OCI-LY3 (cell line): ENCODE measurements at regions not wholly inside any gene's neighbourhood (a gene's known extent, or its start where the extent isn't known, plus 50 kb on each side); places are given as distances from the start of the nearest gene placed in this dataset.

Experiments
- H2AFZ ChIP-seq: fragments of 200-600, 300-600 bp; shearing (Covaris generic); 2 replicates; pipeline ENCODE4 v1.6.0; 2014; ENCODE audit warnings: antibody characterized with exemption, low read depth, low read length
- H3K27ac ChIP-seq: fragments of 200-600, 300-600 bp; sonication (generic); 2 replicates; pipeline ENCODE4 v1.5.1; 2014; ENCODE audit warnings: mild to moderate bottlenecking, low read length, moderate library complexity, mixed read lengths
- H3K27me3 ChIP-seq: fragments of 200-600, 300-600 bp; sonication (generic); 2 replicates; pipeline ENCODE4 v1.6.1; 2014; ENCODE audit warnings: low read depth, low read length, mixed read lengths
- H3K36me3 ChIP-seq: fragments of 200-600, 300-600 bp; sonication (generic); replicated peaks from 2 replicates; pipeline ENCODE3; 2014; ENCODE audit warnings: low read depth, low read length, mixed read lengths
- H3K4me1 ChIP-seq: fragments of 300-600, 200-600 bp; sonication (generic); 2 replicates; pipeline ENCODE4 v1.6.1; 2014; ENCODE audit warnings: low read length, mixed read lengths
- H3K4me2 ChIP-seq: fragments of 200-600, 300-600 bp; sonication (generic); 2 replicates; pipeline ENCODE4 v1.6.1; 2014; ENCODE audit warnings: low read length, mixed read lengths
- H3K4me3 ChIP-seq: fragments of 300-600, 200-600 bp; sonication (generic); 2 replicates; pipeline ENCODE4 v1.5.1; 2014; ENCODE audit warnings: antibody characterized with exemption, mild to moderate bottlenecking, low read length, moderate library complexity
- H3K79me2 ChIP-seq: fragments of 300-600, 200-600 bp; shearing (Covaris generic); 2 replicates; pipeline ENCODE4 v1.6.1; 2014; ENCODE audit warnings: mild to moderate bottlenecking, low read length, mixed read lengths
- H3K9ac ChIP-seq: fragments of 300-600, 200-600 bp; shearing (Covaris generic); 2 replicates; pipeline ENCODE4 v1.6.0; 2014; ENCODE audit warnings: mild to moderate bottlenecking, low read length, moderate library complexity
- H3K9me3 ChIP-seq: fragments of 200-600, 300-600 bp; shearing (Covaris generic); 2 replicates; pipeline ENCODE4 v1.6.1; 2014; ENCODE audit warnings: low read length, mixed read lengths; ENCODE audit not compliant: insufficient read depth
- H4K20me1 ChIP-seq: fragments of 200-600, 300-600 bp; sonication (generic); 2 replicates; pipeline ENCODE4 v1.6.1; 2016; ENCODE audit warnings: low read length, mixed read lengths; ENCODE audit not compliant: insufficient read depth
- EZH2phosphoT487 ChIP-seq: fragments of 200-600 bp; shearing (Covaris generic); IDR thresholded peaks from 2 replicates; pipeline ENCODE4 v1.6.1; 2018; ENCODE audit warnings: antibody characterized with exemption, mixed run types, low read depth
- TF ChIP-seq, protein P1 (sequence below): fragments of 200-600, 300-600 bp; sonication (generic); IDR thresholded peaks from 2 replicates; pipeline ENCODE4 v1.5.1; 2014; ENCODE audit warnings: antibody characterized with exemption, low read length, low read depth

DNA sequence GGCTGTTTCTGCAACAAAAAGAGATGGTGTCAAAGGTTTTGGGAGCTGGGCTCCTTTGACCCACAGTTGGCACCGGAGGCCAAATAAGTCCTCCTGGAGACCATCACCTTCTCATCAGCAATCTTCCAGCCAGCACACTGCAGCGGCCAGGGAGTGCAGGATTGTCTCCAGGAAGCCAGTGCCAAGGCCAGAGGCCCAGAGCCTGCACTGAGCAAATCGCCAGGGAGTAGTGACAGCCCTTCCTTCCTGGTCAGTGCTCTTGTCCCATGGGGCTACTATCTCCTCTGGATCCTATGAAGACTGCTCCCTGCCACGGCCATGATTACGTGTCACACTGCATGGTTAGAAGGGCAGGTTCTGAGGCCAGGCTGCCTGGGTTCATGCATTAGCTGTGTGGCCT, 134.3 kb upstream of the CRHR1 start:
- H3K36me3 ChIP-seq: no peaks in the 10 kb centered on the region
- no peak overlapping the region for H2AFZ ChIP-seq
- H3K4me1 ChIP-seq: no peaks in the 10 kb centered on the region
- H3K27ac ChIP-seq: no peak overlapping the region
- no peaks in the 10 kb centered on the region for H3K79me2 ChIP-seq
- H3K4me2 ChIP-seq: no peak overlapping the region
- no peak overlapping the region for H3K4me3 ChIP-seq
- no peaks in the 10 kb centered on the region for H3K9me3 ChIP-seq
- H3K9ac ChIP-seq: no peak overlapping the region
- no peaks in the 10 kb centered on the region for H4K20me1 ChIP-seq
- no peaks in the 10 kb centered on the region for H3K27me3 ChIP-seq
- TF ChIP-seq EZH2phosphoT487: no peak
- TF ChIP-seq, protein P1, sequence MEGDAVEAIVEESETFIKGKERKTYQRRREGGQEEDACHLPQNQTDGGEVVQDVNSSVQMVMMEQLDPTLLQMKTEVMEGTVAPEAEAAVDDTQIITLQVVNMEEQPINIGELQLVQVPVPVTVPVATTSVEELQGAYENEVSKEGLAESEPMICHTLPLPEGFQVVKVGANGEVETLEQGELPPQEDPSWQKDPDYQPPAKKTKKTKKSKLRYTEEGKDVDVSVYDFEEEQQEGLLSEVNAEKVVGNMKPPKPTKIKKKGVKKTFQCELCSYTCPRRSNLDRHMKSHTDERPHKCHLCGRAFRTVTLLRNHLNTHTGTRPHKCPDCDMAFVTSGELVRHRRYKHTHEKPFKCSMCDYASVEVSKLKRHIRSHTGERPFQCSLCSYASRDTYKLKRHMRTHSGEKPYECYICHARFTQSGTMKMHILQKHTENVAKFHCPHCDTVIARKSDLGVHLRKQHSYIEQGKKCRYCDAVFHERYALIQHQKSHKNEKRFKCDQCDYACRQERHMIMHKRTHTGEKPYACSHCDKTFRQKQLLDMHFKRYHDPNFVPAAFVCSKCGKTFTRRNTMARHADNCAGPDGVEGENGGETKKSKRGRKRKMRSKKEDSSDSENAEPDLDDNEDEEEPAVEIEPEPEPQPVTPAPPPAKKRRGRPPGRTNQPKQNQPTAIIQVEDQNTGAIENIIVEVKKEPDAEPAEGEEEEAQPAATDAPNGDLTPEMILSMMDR: no peak

DNA sequence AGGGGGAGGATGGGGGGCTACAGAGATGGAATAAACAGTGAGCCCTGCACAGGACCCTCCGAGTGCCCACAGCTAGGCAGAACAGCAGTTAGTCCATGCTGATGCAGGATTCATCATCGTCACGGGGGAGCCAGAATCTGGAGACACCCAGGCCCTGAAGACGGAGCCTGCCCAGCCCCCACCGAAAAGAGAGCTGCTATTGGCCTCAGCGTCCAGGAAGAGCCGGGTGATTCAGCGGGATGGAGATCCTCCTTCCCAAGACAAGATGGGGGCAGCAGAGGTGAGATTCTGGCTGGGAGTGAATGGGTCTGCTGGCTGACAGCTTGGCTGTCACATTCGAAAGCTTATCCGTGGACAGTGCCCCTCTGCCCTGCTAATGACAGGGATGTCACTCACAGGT, 133.6 kb upstream of the CRHR1 start:
- Histone ChIP-seq H3K27me3 (no peaks in the 10 kb centered on the region), H2AFZ (no peak overlapping the region), H4K20me1 (no peaks in the 10 kb centered on the region), H3K36me3 (no peaks in the 10 kb centered on the region), H3K27ac (no peak overlapping the region), H3K4me3 (no peak overlapping the region), H3K9me3 (no peaks in the 10 kb centered on the region), H3K9ac (no peak overlapping the region), H3K4me1 (no peaks in the 10 kb centered on the region), H3K79me2 (no peaks in the 10 kb centered on the region), H3K4me2 (no peak overlapping the region)
- TF ChIP-seq EZH2phosphoT487: no peak
- TF ChIP-seq, protein P1: no peak

DNA sequence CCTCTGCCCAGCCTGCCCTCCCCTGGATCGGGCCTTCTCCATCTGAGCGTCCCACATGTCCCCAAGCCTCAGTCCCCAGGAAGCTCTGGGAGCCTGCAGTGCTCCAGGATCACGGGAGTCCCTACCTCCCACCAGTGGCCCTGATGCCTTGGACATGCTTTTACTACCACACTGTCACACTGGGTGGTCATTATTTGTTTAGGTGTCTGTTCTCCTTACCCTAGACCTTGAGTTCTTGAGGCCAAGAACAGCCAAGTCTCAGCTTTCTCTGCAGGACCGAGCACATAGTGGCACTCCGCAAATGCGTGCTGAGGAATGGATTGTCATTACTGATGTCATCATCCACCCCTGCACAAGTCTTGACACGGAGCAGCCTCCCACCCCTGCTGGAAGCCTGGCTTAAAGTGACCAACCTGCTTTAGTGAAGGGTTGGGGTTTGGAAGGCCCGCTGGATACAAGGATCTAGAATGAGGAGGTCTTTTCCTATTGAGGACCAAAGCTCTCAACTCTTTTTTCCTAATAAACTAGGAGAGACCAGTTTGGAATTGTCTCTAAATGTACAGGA, 132.9 kb upstream of the CRHR1 start:
- no peak overlapping the region for H3K27ac ChIP-seq
- no peak overlapping the region for H3K4me3 ChIP-seq
- no peaks in the 10 kb centered on the region for H3K27me3 ChIP-seq
- H3K9ac ChIP-seq: no peak overlapping the region
- no peak overlapping the region for H3K4me2 ChIP-seq
- H3K36me3 ChIP-seq: no peaks in the 10 kb centered on the region
- no peaks in the 10 kb centered on the region for H3K79me2 ChIP-seq
- no peaks in the 10 kb centered on the region for H4K20me1 ChIP-seq
- no peaks in the 10 kb centered on the region for H3K4me1 ChIP-seq
- H2AFZ ChIP-seq: no peak overlapping the region
- TF ChIP-seq EZH2phosphoT487: no peak
- TF ChIP-seq, protein P1: no peak
- no peaks in the 10 kb centered on the region for H3K9me3 ChIP-seq

DNA sequence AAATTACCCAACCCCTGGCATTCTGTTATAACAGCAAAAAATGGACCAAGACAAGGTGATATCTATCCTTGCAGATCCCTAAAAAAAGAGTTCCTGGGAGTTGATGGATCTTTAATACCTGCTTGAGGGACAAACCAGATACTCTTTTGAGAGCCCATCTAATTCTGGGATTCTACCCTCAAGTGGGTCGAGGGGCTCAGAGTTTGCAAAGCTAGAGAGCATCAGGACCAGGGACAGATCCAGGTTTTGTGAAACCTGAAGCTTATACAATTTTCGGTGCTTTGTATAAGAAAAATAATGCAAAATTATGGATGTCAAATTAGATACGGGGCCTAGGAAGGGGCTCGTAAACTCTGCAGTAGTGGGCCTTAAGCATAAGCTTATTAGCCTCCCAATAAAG, 130.5 kb upstream of the CRHR1 start:
- Histone ChIP-seq H3K9ac (no peak overlapping the region), H3K4me3 (no peak overlapping the region), H4K20me1 (no peaks in the 10 kb centered on the region), H3K27me3 (no peaks in the 10 kb centered on the region), H3K27ac (no peak overlapping the region), H2AFZ (no peak overlapping the region), H3K79me2 (no peaks in the 10 kb centered on the region), H3K36me3 (no peaks in the 10 kb centered on the region), H3K4me2 (no peak overlapping the region), H3K9me3 (no peaks in the 10 kb centered on the region), H3K4me1 (no peaks in the 10 kb centered on the region)
- no peak for TF ChIP-seq EZH2phosphoT487
- TF ChIP-seq, protein P1: no peak
